ENCODE measurements at regions not wholly inside any gene's neighbourhood (a gene's known extent, or its start where the extent isn't known, plus 50 kb on each side); places are given as distances from the start of the nearest gene placed in this dataset.

GRCh38 chr2:161570424-161571050 lies 53.7 kb upstream of the SLC4A10 start:
- peaks cover 8% of the 10 kb centered on the region for H3K9me3 Mint-ChIP-seq
- no peak for TF ChIP-seq CTCF (IDR thresholded peaks at IDR 0.05)
- H3K27me3 Mint-ChIP-seq (ENCODE audit: low read depth, poor library complexity) = peaks cover 6% of the 10 kb centered on the region
- no peaks in the 10 kb centered on the region for H3K4me1 Mint-ChIP-seq
- DNase-seq = no peak
- no peak overlapping the region for H3K27ac Mint-ChIP-seq
- no peak overlapping the region for H3K4me3 Mint-ChIP-seq
- no peaks in the 10 kb centered on the region for H3K36me3 Mint-ChIP-seq (ENCODE audit: low read depth)

GRCh38 chr2:161571051-161571429 lies 53.2 kb upstream of the SLC4A10 start:
- Mint-ChIP-seq H3K36me3 (ENCODE audit: low read depth) (no peaks in the 10 kb centered on the region), H3K4me3 (no peak overlapping the region), H3K27me3 (ENCODE audit: low read depth, poor library complexity) (peaks cover 6% of the 10 kb centered on the region), H3K27ac (no peak overlapping the region), H3K4me1 (no peaks in the 10 kb centered on the region), H3K9me3 (peaks cover 3% of the 10 kb centered on the region)
- DNase-seq = no peak
- TF ChIP-seq CTCF (IDR thresholded peaks at IDR 0.05) = no peak

Data from nephron progenitor cell (in vitro differentiated cells).